ENCODE measurements at regions not wholly inside any gene's neighbourhood (a gene's known extent, or its start where the extent isn't known, plus 50 kb on each side); places are given as distances from the start of the nearest gene placed in this dataset.

DNA sequence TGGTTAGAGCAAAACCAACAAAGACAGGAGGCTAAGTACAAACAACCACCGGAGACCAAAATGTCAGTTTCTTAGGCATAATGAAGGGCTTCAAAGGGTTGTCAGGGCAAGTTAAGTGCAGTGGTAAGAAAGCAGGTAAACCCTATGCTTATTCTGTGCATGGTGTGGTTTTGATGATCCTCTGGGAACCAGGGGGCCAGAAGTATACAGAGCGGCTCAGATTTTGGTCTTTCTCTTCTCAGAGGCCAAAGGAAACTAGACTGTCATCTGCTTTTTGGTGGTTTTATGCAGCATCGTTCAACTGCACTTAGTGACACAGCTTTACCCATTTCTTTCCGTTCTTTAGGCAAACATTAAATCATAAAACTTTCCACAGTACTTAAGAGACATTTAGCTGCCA is 332.7 kb upstream of the CELF2 start:
- TF ChIP-seq, protein P1, sequence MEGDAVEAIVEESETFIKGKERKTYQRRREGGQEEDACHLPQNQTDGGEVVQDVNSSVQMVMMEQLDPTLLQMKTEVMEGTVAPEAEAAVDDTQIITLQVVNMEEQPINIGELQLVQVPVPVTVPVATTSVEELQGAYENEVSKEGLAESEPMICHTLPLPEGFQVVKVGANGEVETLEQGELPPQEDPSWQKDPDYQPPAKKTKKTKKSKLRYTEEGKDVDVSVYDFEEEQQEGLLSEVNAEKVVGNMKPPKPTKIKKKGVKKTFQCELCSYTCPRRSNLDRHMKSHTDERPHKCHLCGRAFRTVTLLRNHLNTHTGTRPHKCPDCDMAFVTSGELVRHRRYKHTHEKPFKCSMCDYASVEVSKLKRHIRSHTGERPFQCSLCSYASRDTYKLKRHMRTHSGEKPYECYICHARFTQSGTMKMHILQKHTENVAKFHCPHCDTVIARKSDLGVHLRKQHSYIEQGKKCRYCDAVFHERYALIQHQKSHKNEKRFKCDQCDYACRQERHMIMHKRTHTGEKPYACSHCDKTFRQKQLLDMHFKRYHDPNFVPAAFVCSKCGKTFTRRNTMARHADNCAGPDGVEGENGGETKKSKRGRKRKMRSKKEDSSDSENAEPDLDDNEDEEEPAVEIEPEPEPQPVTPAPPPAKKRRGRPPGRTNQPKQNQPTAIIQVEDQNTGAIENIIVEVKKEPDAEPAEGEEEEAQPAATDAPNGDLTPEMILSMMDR (IDR thresholded peaks at IDR 0.05; ENCODE audit: low read depth, low read length, poor library complexity, severe bottlenecking), result no peak
- TF ChIP-seq EZH2phosphoT487 (IDR thresholded peaks at IDR 0.05; ENCODE audit: borderline replicate concordance, low read length), result no peak

All from DOHH2 (cell line).